GM12878 (cell line): ENCODE measurements at regions not wholly inside any gene's neighbourhood (a gene's known extent, or its start where the extent isn't known, plus 50 kb on each side); places are given as distances from the start of the nearest gene placed in this dataset.

Experiments used
- CTCF ChIP-seq, 3 experiments: IDR thresholded peaks in 2 of 3; conservative IDR thresholded peaks in 1 of 3; 2 replicates each; pipeline ENCODE4 v1.5.1; 2011; ENCODE audit warnings: low read depth in 3 of 3, low read length in 3 of 3, mild to moderate bottlenecking in 3 of 3, control low read depth in 2 of 3, moderate library complexity in 2 of 3, inconsistent platforms in 1 of 3, mixed read lengths in 1 of 3; ENCODE audit not compliant: control insufficient read depth in 2 of 3, insufficient read depth in 1 of 3; ENCODE audit errors: extremely low read depth in 1 of 3
- MEF2A ChIP-seq: IDR thresholded peaks from 2 replicates; pipeline ENCODE4 v1.6.1; 2011; ENCODE audit warnings: low read depth, mild to moderate bottlenecking, low read length, moderate library complexity; ENCODE audit not compliant: insufficient read depth
- MYB ChIP-seq: fragments of 150-350 bp; IDR thresholded peaks from 2 replicates; pipeline ENCODE4 v1.6.1; 2014; ENCODE audit warnings: mild to moderate bottlenecking, low read depth, low read length, borderline replicate concordance
- SIN3A ChIP-seq: IDR thresholded peaks from 2 replicates; pipeline ENCODE4 v1.6.1; 2012; ENCODE audit warnings: low read depth, low read length, improper control_type of control experiment

GRCh38 chr16:79439901-79440300, 160.6 kb downstream of the MAF start:
- no peak for TF ChIP-seq SIN3A
- TF ChIP-seq MEF2A, result no peak
- no peak for TF ChIP-seq MYB
- TF ChIP-seq CTCF (IDR thresholded peaks at IDR 0.05 in 2 of 3, conservative IDR thresholded peaks at IDR 0.05 in 1 of 3; ENCODE audit: control insufficient read depth in 2 of 3, extremely low read depth in 1 of 3, insufficient read depth in 1 of 3, low read depth in 3 of 3, low read length in 3 of 3), result no peak
